ENCODE measurements at regions not wholly inside any gene's neighbourhood (a gene's known extent, or its start where the extent isn't known, plus 50 kb on each side); places are given as distances from the start of the nearest gene placed in this dataset.
"Not testable (repeated sequence)": the region's sequence is repeated elsewhere in the genome, so short reads cannot be mapped to it uniquely, and the experiment has no call there.

DNA sequence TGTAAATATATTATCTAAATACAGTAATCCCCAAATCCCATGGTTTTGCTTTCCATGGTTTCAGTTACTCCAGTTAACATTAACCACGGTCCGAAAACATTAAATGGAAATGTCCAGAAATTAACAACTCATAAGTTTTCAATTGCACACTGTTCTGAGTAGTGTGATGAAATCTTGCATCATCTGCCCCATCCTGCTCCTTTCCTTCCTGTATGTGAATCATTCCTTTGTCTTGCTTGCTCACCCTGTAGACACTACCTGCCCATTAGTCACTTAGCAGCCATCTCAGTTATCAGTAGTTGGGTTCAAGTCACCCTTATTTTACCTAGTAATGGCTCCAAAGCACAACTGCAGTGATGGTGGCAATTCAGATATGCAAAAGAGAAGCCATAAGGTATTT lies 1568.5 kb upstream of the WWC1 start:
- DNase-seq, result no peak

- DNase-seq, result no peak
Measured at GRCh38 chr5:166724284-166724683, 1567.2 kb upstream of the WWC1 start.

GRCh38 chr5:166725593-166725992 lies 1565.9 kb upstream of the WWC1 start:
- DNase-seq, result no peak

GRCh38 chr5:166726406-166726805 lies 1565.0 kb upstream of the WWC1 start:
- no peak for DNase-seq

DNA sequence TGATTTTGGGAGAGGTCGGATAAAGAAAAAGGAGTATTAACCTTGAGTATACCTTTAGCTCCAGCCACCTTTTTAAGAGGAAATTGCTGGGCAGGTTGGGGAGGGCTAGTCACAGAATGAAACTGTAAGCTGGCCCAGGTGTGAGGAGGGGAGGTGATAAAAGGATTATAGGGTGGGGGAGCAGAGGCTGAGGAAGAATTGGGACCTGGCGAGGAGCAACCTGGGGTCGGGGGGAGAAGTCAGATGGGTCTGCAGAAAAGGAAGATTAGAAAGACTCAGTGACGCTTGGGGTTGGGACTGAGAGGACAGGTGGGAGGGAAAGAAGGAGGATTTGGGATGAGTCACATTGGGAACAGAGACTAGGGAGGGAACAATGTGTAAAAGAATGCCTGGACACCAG lies 1548.5 kb upstream of the WWC1 start:
- not testable (repeated sequence) for DNase-seq

- DNase-seq, result no peak
Measured at GRCh38 chr5:166746506-166746905, 1544.9 kb upstream of the WWC1 start.

GRCh38 chr5:166750376-166750775 lies 1541.1 kb upstream of the WWC1 start:
- DNase-seq, result no peak

- no peak for DNase-seq
Measured at GRCh38 chr5:166758151-166758550, 1533.3 kb upstream of the WWC1 start.

- no peak for DNase-seq
Measured at GRCh38 chr5:166767858-166768257, 1523.6 kb upstream of the WWC1 start.

DNA sequence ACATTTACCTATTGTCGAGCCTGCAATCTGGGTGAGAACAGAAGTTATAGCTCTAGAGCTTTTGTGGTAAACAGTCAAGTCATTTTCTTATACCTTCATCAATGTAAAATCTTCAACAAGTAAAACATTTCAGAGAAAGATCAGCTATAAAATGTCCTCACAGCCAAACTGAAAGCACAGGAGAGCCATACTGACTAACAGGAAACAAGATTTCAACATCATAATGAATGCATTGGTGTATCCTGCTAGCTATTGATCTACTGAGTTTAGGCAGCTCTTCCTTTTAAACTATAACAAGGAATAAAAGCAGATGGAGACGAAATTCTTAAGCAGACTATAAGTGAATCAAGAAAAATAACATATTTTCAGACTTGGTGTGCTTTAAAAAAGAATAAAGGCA lies 1522.9 kb upstream of the WWC1 start:
- DNase-seq, result no peak

DNA sequence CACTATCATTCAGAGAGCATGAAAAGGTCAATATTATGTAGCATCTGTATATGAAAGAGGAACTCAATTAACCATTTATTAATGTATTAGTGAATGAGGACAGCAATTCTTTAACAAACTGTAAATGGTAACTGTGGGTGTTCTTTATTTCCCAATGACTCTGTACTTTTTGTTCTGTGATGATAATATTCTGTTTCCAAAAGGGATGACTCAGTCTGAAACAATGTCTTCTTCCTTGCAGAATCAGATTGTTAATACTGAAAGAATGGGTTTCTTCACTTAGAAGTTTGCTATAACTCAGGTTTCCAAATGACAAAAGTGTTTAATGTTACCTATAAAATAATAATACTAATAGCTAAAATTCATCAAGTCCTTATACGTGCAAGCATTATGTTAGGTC lies 1518.7 kb upstream of the WWC1 start:
- DNase-seq, result no peak

DNA sequence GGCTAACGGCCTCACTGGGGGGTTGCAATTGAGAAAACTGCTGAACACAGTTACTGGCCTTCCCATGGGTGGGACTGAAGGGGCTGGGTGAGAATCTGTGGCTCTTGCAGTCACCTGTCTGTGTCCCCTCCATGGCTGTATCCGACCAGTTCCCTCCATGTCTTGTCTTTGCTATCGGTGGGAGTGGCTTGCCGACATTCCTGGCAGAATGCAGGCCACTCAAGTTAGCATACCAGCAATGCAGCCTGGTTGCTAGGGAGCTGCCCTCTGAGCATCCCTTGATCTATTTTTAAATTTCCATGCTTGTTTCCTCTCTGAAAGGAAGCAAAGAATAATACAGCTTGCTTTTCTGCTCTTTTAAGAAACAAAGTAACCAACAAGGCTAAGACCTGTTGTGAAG lies 1509.7 kb upstream of the WWC1 start:
- no peak for DNase-seq

GRCh38 chr5:166784545-166785078 lies 1506.8 kb upstream of the WWC1 start:
- no peak for DNase-seq

GRCh38 chr5:166786178-166786577 lies 1505.3 kb upstream of the WWC1 start:
- DNase-seq, result no peak

DNA sequence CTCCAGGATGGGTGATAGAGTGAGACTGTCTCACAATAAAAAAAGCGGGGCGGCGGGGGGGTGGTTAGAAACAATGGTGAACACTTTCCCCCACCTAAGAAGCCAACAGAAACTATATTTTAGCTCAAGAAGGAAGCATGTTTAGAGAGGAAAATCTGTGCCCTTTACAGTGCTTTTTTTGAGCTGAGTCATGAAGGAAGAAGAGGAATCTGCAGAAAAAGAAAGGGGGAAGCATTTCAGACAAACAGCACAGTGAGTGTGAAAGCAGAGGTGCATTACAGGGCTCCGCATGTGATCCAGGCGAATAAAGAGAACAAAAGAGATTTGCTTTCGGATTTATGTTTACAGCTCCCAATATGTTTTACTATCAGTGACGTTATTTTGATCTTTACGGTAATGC lies 1504.6 kb upstream of the WWC1 start:
- DNase-seq, result no peak

- DNase-seq, result no peak
Measured at GRCh38 chr5:166788050-166788449, 1503.4 kb upstream of the WWC1 start.

- DNase-seq, result no peak
Measured at GRCh38 chr5:166795756-166796155, 1495.7 kb upstream of the WWC1 start.

- no peak for DNase-seq
Measured at GRCh38 chr5:166803058-166803457, 1488.4 kb upstream of the WWC1 start.

DNA sequence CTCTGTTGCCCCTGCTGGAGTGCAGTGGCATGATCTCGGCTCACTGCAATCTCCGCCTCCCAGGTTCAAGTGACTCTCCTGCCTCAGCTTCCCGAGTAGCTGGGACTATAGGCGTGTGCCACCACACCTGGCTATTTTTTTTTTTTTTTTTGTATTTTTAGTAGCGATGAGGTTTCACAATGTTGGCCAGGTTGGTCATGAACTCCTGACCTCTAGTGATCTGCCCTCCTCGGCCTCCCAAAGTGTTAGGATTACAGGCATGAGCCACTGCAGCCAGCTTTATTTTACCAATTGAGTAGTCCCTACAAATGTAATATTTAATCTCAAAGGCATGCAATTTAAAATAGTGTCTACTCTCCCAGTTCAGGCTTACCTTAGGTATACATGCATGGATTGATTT lies 1487.2 kb upstream of the WWC1 start:
- DNase-seq, result not testable (repeated sequence)

- not testable (repeated sequence) for DNase-seq
Measured at GRCh38 chr5:166804693-166805092, 1486.8 kb upstream of the WWC1 start.

DNA sequence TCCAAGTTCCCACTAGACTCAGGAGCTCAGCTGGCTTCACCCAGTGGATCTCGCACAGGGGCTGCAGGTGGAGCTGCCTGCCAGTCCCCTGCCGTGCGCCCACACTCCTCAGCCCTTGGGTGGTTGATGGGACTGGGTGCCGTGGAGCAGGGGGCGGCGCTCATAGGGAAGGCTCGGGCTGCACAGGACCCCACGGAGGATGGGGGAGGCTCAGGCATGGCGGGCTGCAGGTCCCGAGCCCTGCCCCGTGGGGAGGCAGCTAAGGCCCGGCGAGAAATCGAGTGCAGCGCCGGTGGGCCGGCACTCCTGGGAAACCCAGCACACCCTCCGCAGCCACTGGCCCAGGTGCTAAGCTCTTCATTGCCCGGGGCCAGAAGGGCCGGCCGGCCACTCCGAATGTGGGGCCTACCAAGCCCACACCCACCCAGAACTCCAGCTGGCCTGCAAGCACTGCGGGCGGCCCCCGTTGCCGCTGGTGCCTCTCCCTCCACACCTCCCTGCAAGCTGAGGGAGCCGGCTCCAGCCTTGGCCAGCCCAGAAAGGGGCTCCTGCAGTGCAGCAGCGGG lies 1481.3 kb upstream of the WWC1 start:
- not testable (repeated sequence) for DNase-seq

DNA sequence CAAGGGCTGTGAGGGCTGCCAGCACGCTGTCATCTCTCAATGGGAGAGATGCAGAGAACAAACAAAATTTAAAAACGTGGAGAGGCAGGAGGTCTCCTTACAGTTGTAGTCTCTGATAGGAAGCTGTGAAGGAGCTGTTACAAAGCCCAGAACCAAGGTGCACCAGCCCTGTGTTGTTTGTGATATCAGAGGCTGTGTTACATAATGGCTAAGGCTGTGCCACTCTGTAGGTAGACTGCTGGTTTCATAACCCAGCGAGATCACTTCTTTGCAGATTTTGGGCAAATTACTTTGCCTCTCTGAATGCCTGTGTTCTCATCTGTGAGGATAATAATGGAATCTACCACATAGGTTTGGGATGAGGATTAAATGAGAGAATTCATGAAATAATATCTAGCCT lies 1480.7 kb upstream of the WWC1 start:
- no peak for DNase-seq

DNA sequence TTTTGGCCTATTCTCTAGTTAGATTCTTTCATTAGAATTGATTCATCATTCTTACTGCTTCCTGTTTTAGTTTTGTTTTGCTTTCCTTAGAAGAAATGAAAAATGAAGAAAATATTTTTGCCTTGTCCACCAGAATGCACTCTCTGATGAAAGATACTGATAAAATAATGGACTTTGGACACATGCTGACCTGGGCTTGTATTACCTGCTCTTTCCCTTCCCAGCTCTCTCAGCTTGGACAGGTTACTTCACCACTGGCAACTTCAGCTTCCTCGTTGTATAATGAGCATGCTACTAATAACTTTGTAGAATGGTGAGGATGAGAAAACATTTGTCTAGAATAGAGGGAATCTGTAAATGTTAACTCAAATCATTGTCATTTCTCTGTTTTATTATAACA lies 1468.1 kb upstream of the WWC1 start:
- DNase-seq, result no peak

- no peak for DNase-seq
Measured at GRCh38 chr5:166834246-166834645, 1457.2 kb upstream of the WWC1 start.

DNA sequence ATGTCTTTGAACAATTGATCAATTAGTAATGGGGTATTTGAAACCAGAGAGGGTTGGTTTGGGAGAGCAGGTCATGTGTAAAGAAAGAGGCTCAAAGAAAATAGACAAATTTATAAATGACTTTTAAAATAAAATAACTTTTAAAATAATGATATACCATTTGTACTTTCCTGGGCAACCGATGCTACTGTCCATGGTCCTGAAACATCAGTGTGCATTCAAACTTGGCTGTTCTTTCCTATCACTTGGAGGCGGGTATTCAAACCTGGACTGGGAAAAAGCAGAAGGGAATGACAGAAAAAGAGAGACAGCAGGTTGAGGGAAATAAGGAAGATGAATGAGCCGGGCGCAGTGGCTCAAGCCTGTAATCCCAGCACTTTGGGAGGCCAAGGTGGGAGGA lies 1446.4 kb upstream of the WWC1 start:
- no peak for DNase-seq

Measured in T-helper 9 cell (primary cell).